HFF-Myc (cell line): ENCODE measurements at regions not wholly inside any gene's neighbourhood (a gene's known extent, or its start where the extent isn't known, plus 50 kb on each side); places are given as distances from the start of the nearest gene placed in this dataset.

ENCODE experiments used
- DNase-seq: peaks from one replicate; pipeline ENCODE4 v3.0.0-alpha.2; 2011; ENCODE audit warnings: low read depth; ENCODE audit errors: extremely low read depth
- H3K4me3 ChIP-seq: replicated peaks from 2 replicates; pipeline ENCODE4 v1.5.1; 2011; ENCODE audit warnings: low read depth, mild to moderate bottlenecking, control low read depth, low read length
- CTCF ChIP-seq: IDR thresholded peaks from 2 replicates; pipeline ENCODE4 v1.5.1; 2012; ENCODE audit warnings: mild to moderate bottlenecking, low read depth, low read length, control low read depth; ENCODE audit errors: missing control alignments

- no peak for DNase-seq
- no peak overlapping the region for H3K4me3 ChIP-seq
- no peak for TF ChIP-seq CTCF
These were observed 576.7 kb downstream of the LRRC70 start for GRCh38 chr5:63155310-63155631.

GRCh38 chr5:63154476-63155309 lies 576.1 kb downstream of the LRRC70 start:
- no peak for TF ChIP-seq CTCF
- no peak for DNase-seq
- no peak overlapping the region for H3K4me3 ChIP-seq

- TF ChIP-seq CTCF, result no peak
- no peak overlapping the region for H3K4me3 ChIP-seq
- no peak for DNase-seq
These were observed 574.3 kb downstream of the LRRC70 start for GRCh38 chr5:63152871-63153270.

DNA sequence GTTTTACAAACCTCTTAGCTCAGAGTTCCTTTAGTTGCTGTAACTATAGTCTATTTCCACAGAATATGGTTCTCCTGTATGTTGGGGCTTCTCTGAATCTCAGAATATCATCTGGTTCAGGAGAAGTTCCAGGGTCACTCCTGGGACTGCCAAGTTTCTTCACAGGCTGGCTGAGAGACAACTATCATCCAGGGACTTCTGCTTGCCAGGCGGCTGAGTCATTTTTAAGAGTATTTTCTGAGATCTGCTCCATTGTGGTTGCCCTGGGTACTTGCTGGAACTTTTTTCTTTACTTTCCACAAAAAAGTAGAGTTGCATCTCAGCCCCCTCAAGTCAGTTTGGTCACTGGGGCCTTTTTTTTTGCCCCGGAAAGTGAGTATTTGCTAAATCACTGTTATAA lies 566.5 kb downstream of the LRRC70 start:
- DNase-seq, result no peak
- H3K4me3 ChIP-seq, result no peak overlapping the region
- TF ChIP-seq CTCF, result no peak

DNA sequence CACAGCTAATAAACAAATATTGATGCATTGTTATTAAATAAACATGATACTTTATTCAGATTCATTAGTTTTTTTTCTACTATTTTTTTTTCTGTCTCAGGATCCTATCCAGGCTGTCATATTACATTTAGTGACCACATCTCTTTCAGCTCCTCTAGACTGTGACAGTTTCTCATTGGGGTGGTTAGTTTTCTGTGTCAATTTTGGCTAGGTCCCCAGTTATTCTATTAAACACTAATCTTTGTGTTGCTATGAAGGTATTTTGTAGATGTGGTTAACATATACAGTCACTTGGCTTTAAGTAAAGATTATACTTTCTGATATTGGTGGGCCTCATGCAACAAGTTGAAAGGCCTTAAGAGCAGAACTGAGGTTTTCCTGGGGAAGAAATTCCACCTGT lies 563.0 kb downstream of the LRRC70 start:
- H3K4me3 ChIP-seq, result no peak overlapping the region
- no peak for DNase-seq
- TF ChIP-seq CTCF, result no peak

- H3K4me3 ChIP-seq, result no peak overlapping the region
- no peak for TF ChIP-seq CTCF
- DNase-seq, result no peak
These were observed 556.7 kb downstream of the LRRC70 start for GRCh38 chr5:63135291-63135690.
